GM12878 (cell line): ENCODE measurements at regions not wholly inside any gene's neighbourhood (a gene's known extent, or its start where the extent isn't known, plus 50 kb on each side); places are given as distances from the start of the nearest gene placed in this dataset.

Experiments used
- ATAC-seq: fragments of 200-7000 bp; cut with Tn5 transposase; 3 replicates; pipeline ENCODE4 v1.9.1; 2020; ENCODE audit warnings: mild to moderate bottlenecking, moderate library complexity
- BruUV-seq: library from RNA; stranded (reverse); fragments of 400-500 nt; replicated peaks from 2 replicates; lab custom pipeline; 2021; lab: Mats Ljungman, UMichigan
- CTCF ChIA-PET: fragments of 300-600 bp; sonication (Branson Sonifier 250); formaldehyde crosslinking; extraction: SDS; loops from one replicate; lab custom pipeline; 2021; ENCODE audit warnings: inconsistent platforms; lab: Yijun Ruan, JAX
- POLR2A ChIA-PET: fragments of 350-600 bp; formaldehyde crosslinking; extraction: SDS; loops from one replicate; lab custom pipeline; 2021; ENCODE audit warnings: inconsistent platforms; lab: Charles Lee
- RAD21 ChIA-PET: fragments of 300-600 bp; sonication (Branson Sonifier 250); formaldehyde crosslinking; loops from one replicate; lab custom pipeline; 2023; ENCODE audit warnings: antibody characterized with exemption; ENCODE audit not compliant: unreplicated experiment; lab: Charles Lee
- SMC1A ChIA-PET: fragments of 300-600 bp; sonication (Branson Sonifier 250); formaldehyde crosslinking; loops from one replicate; lab custom pipeline; 2023; ENCODE audit not compliant: unreplicated experiment, uncharacterized antibody; lab: Charles Lee
- DNase-seq: peaks from one replicate; pipeline ENCODE4 v3.0.0-alpha.2; 2011; ENCODE audit warnings: low read depth, low spot score
- FAIRE-seq: peaks from 3 replicates; lab custom pipeline; 2011; peaks lifted over from hg19 to GRCh38; lab: Jason Lieb, UNC
- H2AFZ ChIP-seq: 2 replicates; pipeline ENCODE4 v1.6.0; 2011; ENCODE audit warnings: low read depth, low read length, control low read depth; ENCODE audit not compliant: control insufficient read depth
- H3K27ac ChIP-seq: 2 replicates; pipeline ENCODE4 v1.5.1; 2011; ENCODE audit warnings: control low read depth; ENCODE audit not compliant: control insufficient read depth, insufficient read depth
- H3K27me3 ChIP-seq, 2 experiments: replicated peaks in 1 of 2; 2 replicates each; pipeline versions ENCODE4 v1.6.0 to v1.6.1; 2011; ENCODE audit warnings: low read length in 1 of 2; ENCODE audit not compliant: control insufficient read depth in 2 of 2, insufficient read depth in 2 of 2
- H3K36me3 ChIP-seq, 2 experiments: 2 replicates each; pipeline ENCODE4 v1.5.1; 2011; ENCODE audit warnings: low read length in 1 of 2; ENCODE audit not compliant: control insufficient read depth in 2 of 2, insufficient read depth in 2 of 2
- H3K4me1 ChIP-seq: 2 replicates; pipeline ENCODE4 v1.6.1; 2011; ENCODE audit warnings: mild to moderate bottlenecking, low read length, moderate library complexity, mixed read lengths; ENCODE audit not compliant: control insufficient read depth, insufficient read depth
- H3K4me2 ChIP-seq: 2 replicates; pipeline ENCODE4 v1.6.0; 2011; ENCODE audit warnings: control low read depth; ENCODE audit not compliant: control insufficient read depth, insufficient read depth
- H3K4me3 ChIP-seq: fragments of 200-600 bp; sonication (generic); 2 replicates; pipeline ENCODE4 v1.5.1; 2016
- H3K79me2 ChIP-seq: 2 replicates; pipeline ENCODE4 v1.6.0; 2011; ENCODE audit warnings: low read length; ENCODE audit not compliant: control insufficient read depth, insufficient read depth
- H3K9ac ChIP-seq: 2 replicates; pipeline ENCODE4 v1.8.0; 2011; ENCODE audit warnings: low read length, control low read depth, mixed read lengths; ENCODE audit not compliant: control insufficient read depth, insufficient read depth
- H3K9me3 ChIP-seq: replicated peaks from 3 replicates; pipeline ENCODE4 v1.5.1; 2011; ENCODE audit warnings: mild to moderate bottlenecking, low read length; ENCODE audit not compliant: control insufficient read depth, insufficient read depth
- H4K20me1 ChIP-seq: 2 replicates; pipeline ENCODE4 v1.6.0; 2011; ENCODE audit not compliant: control insufficient read depth, insufficient read depth
- HCFC1 ChIP-seq: fragments of 150-350 bp; IDR thresholded peaks from 2 replicates; pipeline ENCODE4 v1.6.1; 2014; ENCODE audit warnings: low read length
- HDAC2 ChIP-seq: fragments of 200-600 bp; sonication (generic); IDR thresholded peaks from 2 replicates; pipeline ENCODE4 v1.6.1; 2017
- IRF5 ChIP-seq: fragments of 450-650 bp; IDR thresholded peaks from 2 replicates; pipeline ENCODE4 v1.6.1; 2017; ENCODE audit warnings: borderline replicate concordance
- JUNB ChIP-seq: IDR thresholded peaks from 2 replicates; pipeline ENCODE4 v1.6.1; 2016; ENCODE audit warnings: antibody characterized with exemption, mild to moderate bottlenecking
- MAX ChIP-seq: IDR thresholded peaks from 2 replicates; pipeline ENCODE4 v1.6.1; 2012; ENCODE audit warnings: low read depth, low read length, improper control_type of control experiment
- PBX3 ChIP-seq: IDR thresholded peaks from 2 replicates; pipeline ENCODE4 v1.6.1; 2011; ENCODE audit warnings: mild to moderate bottlenecking, low read depth, low read length, moderate library complexity; ENCODE audit not compliant: insufficient replicate concordance
- PKNOX1 ChIP-seq: fragments of 450-650 bp; IDR thresholded peaks from 2 replicates; pipeline ENCODE4 v1.6.1; 2016; ENCODE audit warnings: mild to moderate bottlenecking
- PML ChIP-seq: IDR thresholded peaks from 2 replicates; pipeline ENCODE4 v1.6.1; 2012; ENCODE audit warnings: low read length, inconsistent platforms
- RUNX3 ChIP-seq: IDR thresholded peaks from 2 replicates; pipeline ENCODE4 v1.6.1; 2012; ENCODE audit warnings: low read length, inconsistent platforms
- SMARCA5 ChIP-seq: fragments of 450-650 bp; IDR thresholded peaks from 2 replicates; pipeline ENCODE4 v1.6.1; 2017; ENCODE audit warnings: mild to moderate bottlenecking
- TARDBP ChIP-seq: IDR thresholded peaks from 2 replicates; pipeline ENCODE4 v1.6.1; 2016; ENCODE audit warnings: borderline replicate concordance
- TCF12 ChIP-seq: IDR thresholded peaks from 2 replicates; pipeline ENCODE4 v1.6.1; 2011; ENCODE audit warnings: low read depth, mild to moderate bottlenecking, low read length
- WGBS: methylation state at CpG from one replicate; pipeline ENCODE4 v1.1.6; 2016; ENCODE audit warnings: low lambda C conversion rate; ENCODE audit not compliant: insufficient replicate concordance, insufficient coverage; ENCODE audit errors: missing lambda C conversion rate; 5-methylcytosine and 5-hydroxymethylcytosine counted together
- in situ Hi-C: fragments of 300-500 bp; cut with MboI; formaldehyde crosslinking; loops from 9 replicates; pipeline ENCODE4 v1.14.3; 2018; ENCODE audit warnings: mixed read lengths
- intact Hi-C: fragments of 100-400 bp; cut with micrococcal nuclease; formaldehyde crosslinking; loops from one replicate; pipeline ENCODE4 v1.14.2; 2022; ENCODE audit not compliant: unreplicated experiment

- Histone ChIP-seq H3K4me3 (no peak overlapping the region), H4K20me1 (no peaks in the 10 kb centered on the region), H3K4me2 (no peak overlapping the region), H3K9me3 (no peaks in the 10 kb centered on the region), H3K27me3 (no peaks in the 10 kb centered on the region), H3K79me2 (no peaks in the 10 kb centered on the region), H3K4me1 (no peaks in the 10 kb centered on the region), H3K27ac (no peak overlapping the region), H3K36me3 (no peaks in the 10 kb centered on the region), H3K9ac (no peak overlapping the region)
- intact Hi-C loops = no loop called here
- SMC1A ChIA-PET = no interaction called here
- WGBS = 0% methylated on average over 2 of the region's 2 CpGs
- POLR2A ChIA-PET = no interaction called here
- in situ Hi-C loops = no loop called here
- DNase-seq (no peak), FAIRE-seq (no peak)
- CTCF ChIA-PET = no interaction called here
- TF ChIP-seq SMARCA5 (no peak), JUNB (no peak), MAX (no peak), PKNOX1 (no peak), TCF12 (no peak), HCFC1 (no peak), RUNX3 (no peak), PBX3 (no peak), PML (no peak), TARDBP (no peak), HDAC2 (no peak), IRF5 (no peak)
- TF ChIP-seq, all 136 proteins: peak for 0
- BruUV-seq = no TSS peak
- no peak overlapping the region for H2AFZ ChIP-seq
- no peak for ATAC-seq
- RAD21 ChIA-PET = no interaction called here
These were observed 469.1 kb upstream of the IRAK1BP1 start for GRCh38 chr6:78398292-78398691.
